Gastroesophageal sphincter (tissue), 3 donors: ENCODE measurements at regions not wholly inside any gene's neighbourhood (a gene's known extent, or its start where the extent isn't known, plus 50 kb on each side); places are given as distances from the start of the nearest gene placed in this dataset.
"Not testable (repeated sequence)": the region's sequence is repeated elsewhere in the genome, so short reads cannot be mapped to it uniquely, and the experiment has no call there.

Experiments
- EP300 ChIP-seq: sonication (generic); formaldehyde crosslinking; IDR thresholded peaks from one replicate; pipeline ENCODE4 v1.6.1; 2017; ENCODE audit warnings: antibody characterized with exemption, mild to moderate bottlenecking
- POLR2AphosphoS5 ChIP-seq: sonication (generic); formaldehyde crosslinking; IDR thresholded peaks from one replicate; pipeline ENCODE4 v1.6.1; 2017; ENCODE audit warnings: antibody characterized with exemption
- TF ChIP-seq, protein P1 (sequence below), 4 experiments: fragments of 200-600 bp in 2 of 4; fragments of 450-650 bp in 2 of 4; sonication (generic) in 1 of 4; IDR thresholded peaks; one replicate each; pipeline ENCODE4 v1.5.1; 2017 to 2019; ENCODE audit warnings: antibody characterized with exemption in 4 of 4, mild to moderate bottlenecking in 2 of 4, moderate library complexity in 2 of 4

DNA sequence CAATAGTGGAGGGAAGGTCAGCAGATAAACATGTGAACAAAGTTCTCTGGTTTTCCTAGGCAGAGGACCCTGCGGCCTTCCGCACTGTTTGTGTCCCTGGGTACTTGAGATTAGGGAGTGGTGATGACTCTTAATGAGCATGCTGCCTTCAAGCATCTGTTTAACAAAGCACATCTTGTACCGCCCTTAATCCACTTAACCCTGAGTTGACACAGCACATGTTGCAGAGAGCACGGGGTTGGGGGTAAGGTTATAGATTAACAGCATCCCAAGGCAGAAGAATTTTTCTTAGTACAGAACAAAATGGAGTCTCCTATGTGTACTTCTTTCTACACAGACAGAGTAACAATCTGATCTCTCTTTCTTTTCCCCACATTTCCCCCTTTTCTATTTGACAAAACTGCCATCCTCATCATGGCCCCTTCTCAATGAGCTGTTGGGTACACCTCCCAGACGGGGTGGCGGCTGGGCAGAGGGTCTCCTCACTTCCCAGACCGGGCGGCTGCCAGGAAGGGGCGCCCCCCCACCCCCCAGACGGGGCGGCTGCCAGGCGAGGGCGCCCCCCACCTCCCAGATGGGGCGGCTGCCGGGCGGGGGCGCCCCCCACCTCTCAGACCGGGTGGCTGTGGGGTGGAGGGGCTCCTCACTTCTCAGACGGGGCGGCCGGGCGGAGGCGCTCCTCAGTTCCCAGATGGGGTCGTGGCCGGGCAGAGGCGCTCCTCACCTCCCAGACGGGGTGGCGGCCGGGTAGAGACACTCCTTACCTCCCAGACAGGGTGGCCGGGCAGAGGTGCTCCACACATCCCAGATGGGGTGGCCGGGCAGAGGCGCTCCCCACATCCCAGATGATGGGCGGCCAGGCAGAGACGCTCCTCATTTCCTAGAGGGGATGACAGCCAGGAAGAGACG is 361.6 kb upstream of the SGO1 start:
- TF ChIP-seq POLR2AphosphoS5, EP300: not testable (repeated sequence)
- TF ChIP-seq, protein P1, sequence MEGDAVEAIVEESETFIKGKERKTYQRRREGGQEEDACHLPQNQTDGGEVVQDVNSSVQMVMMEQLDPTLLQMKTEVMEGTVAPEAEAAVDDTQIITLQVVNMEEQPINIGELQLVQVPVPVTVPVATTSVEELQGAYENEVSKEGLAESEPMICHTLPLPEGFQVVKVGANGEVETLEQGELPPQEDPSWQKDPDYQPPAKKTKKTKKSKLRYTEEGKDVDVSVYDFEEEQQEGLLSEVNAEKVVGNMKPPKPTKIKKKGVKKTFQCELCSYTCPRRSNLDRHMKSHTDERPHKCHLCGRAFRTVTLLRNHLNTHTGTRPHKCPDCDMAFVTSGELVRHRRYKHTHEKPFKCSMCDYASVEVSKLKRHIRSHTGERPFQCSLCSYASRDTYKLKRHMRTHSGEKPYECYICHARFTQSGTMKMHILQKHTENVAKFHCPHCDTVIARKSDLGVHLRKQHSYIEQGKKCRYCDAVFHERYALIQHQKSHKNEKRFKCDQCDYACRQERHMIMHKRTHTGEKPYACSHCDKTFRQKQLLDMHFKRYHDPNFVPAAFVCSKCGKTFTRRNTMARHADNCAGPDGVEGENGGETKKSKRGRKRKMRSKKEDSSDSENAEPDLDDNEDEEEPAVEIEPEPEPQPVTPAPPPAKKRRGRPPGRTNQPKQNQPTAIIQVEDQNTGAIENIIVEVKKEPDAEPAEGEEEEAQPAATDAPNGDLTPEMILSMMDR (IDR thresholded peaks at IDR 0.05) = not testable (repeated sequence)
